B cell (primary cell): ENCODE measurements at regions not wholly inside any gene's neighbourhood (a gene's known extent, or its start where the extent isn't known, plus 50 kb on each side); places are given as distances from the start of the nearest gene placed in this dataset.
"Not testable (repeated sequence)": the region's sequence is repeated elsewhere in the genome, so short reads cannot be mapped to it uniquely, and the experiment has no call there.

ENCODE experiments used
- ATAC-seq: fragments of 200-7000 bp; cut with Tn5 transposase; one replicate; pipeline ENCODE4 v1.10.0; 2021; ENCODE audit warnings: low read depth, mild to moderate bottlenecking, moderate number of reproducible peaks, moderate library complexity
- CTCF ChIA-PET: fragments of 350-600 bp; sonication (Branson Sonifier 250); formaldehyde crosslinking; loops from one replicate; lab custom pipeline; 2021; ENCODE audit warnings: antibody characterized with exemption, inconsistent platforms; lab: Charles Lee
- POLR2A ChIA-PET: fragments of 350-600 bp; sonication (Branson Sonifier 250); formaldehyde crosslinking; loops from one replicate; lab custom pipeline; 2021; ENCODE audit warnings: antibody characterized with exemption; lab: Charles Lee
- DNase-seq: peaks from one replicate; pipeline ENCODE4 v3.0.0; 2013
- H2AFZ ChIP-seq: 2 replicates; pipeline ENCODE4 v1.6.1; 2012; ENCODE audit warnings: mild to moderate bottlenecking, low read depth, low read length; ENCODE audit not compliant: insufficient read depth, poor library complexity, severe bottlenecking
- H3K27ac ChIP-seq, 2 donors: 1 replicate in 1 of 2; 2 replicates in 1 of 2; pipeline ENCODE4 v1.5.1; 2012 to 2013; ENCODE audit warnings: low read length in 2 of 2, mild to moderate bottlenecking in 2 of 2, moderate library complexity in 1 of 2
- H3K27me3 ChIP-seq, 4 experiments: fragments of 200-600 bp in 1 of 4; sonication (generic) in 1 of 4; replicated peaks in 1 of 4; 1 replicate in 2 of 4; 2 replicates in 2 of 4; pipeline versions ENCODE4 v1.6.1 to v1.7.0; 2013 to 2016; ENCODE audit warnings: low read length in 3 of 4, mild to moderate bottlenecking in 2 of 4, mixed read lengths in 1 of 4, moderate library complexity in 1 of 4; ENCODE audit not compliant: insufficient read depth in 4 of 4, control insufficient read depth in 3 of 4; ENCODE audit errors: control extremely low read depth in 1 of 4
- H3K36me3 ChIP-seq, 2 experiments: replicated peaks in 1 of 2; 1 replicate in 1 of 2; 2 replicates in 1 of 2; pipeline versions ENCODE4 v1.6.1 to v1.7.1; 2013; ENCODE audit warnings: low read length in 1 of 2; ENCODE audit not compliant: insufficient read depth in 2 of 2, control insufficient read depth in 1 of 2; ENCODE audit errors: control extremely low read depth in 1 of 2, extremely low read depth in 1 of 2
- H3K4me1 ChIP-seq, 2 donors: fragments of 200-600 bp in 1 of 2; sonication (generic) in 1 of 2; 1 replicate in 1 of 2; 2 replicates in 1 of 2; pipeline versions ENCODE4 v1.5.1 to v1.6.1; 2013 to 2017; ENCODE audit warnings: low read length in 2 of 2; ENCODE audit not compliant: control insufficient read depth in 2 of 2, insufficient read depth in 2 of 2
- H3K4me2 ChIP-seq: replicated peaks from 2 replicates; pipeline ENCODE3; 2012; ENCODE audit warnings: mild to moderate bottlenecking, low read depth, low read length; ENCODE audit not compliant: poor library complexity, severe bottlenecking
- H3K4me3 ChIP-seq, 5 experiments: fragments of 200-600 bp in 1 of 5; sonication (generic) in 1 of 5; 1 replicate in 3 of 5; 2 replicates in 2 of 5; pipeline versions ENCODE4 v1.5.1 to v1.7.0; 2011 to 2016; ENCODE audit warnings: low read length in 4 of 5, mild to moderate bottlenecking in 4 of 5, low read depth in 2 of 5, control low read depth in 1 of 5, moderate library complexity in 1 of 5; ENCODE audit not compliant: insufficient read depth in 1 of 5; ENCODE audit errors: control extremely low read depth in 1 of 5, extremely low read depth in 1 of 5
- H3K79me2 ChIP-seq: fragments of 200-600 bp; sonication (generic); one replicate; pipeline ENCODE4 v1.6.0; 2016; ENCODE audit warnings: low read length; ENCODE audit not compliant: control insufficient read depth, insufficient read depth
- H3K9ac ChIP-seq: fragments of 200-600 bp; sonication (generic); 2 replicates; pipeline ENCODE4 v1.6.1; 2017; ENCODE audit warnings: mild to moderate bottlenecking, low read length, moderate library complexity
- H3K9me3 ChIP-seq, 3 donors: one replicate each; pipeline versions ENCODE4 v1.6.1 to v1.7.1; 2013; ENCODE audit warnings: low read length in 2 of 3; ENCODE audit not compliant: control insufficient read depth in 2 of 3, insufficient read depth in 1 of 3; ENCODE audit errors: control extremely low read depth in 1 of 3
- H4K20me1 ChIP-seq: 2 replicates; pipeline ENCODE4 v1.6.0; 2012; ENCODE audit warnings: mild to moderate bottlenecking, low read length; ENCODE audit not compliant: insufficient read depth, control insufficient read depth, poor library complexity, severe bottlenecking
- H3K27ac Mint-ChIP-seq: one replicate; pipeline ENCODE4 v1.8.0; 2021; ENCODE audit warnings: mixed read lengths
- H3K27me3 Mint-ChIP-seq: one replicate; pipeline ENCODE4 v1.8.0; 2021; ENCODE audit warnings: mixed read lengths
- H3K4me1 Mint-ChIP-seq: one replicate; pipeline ENCODE4 v1.8.0; 2021; ENCODE audit warnings: mixed read lengths
- H3K4me3 Mint-ChIP-seq: one replicate; pipeline ENCODE4 v1.8.0; 2021; ENCODE audit warnings: mixed read lengths
- H3K9me3 Mint-ChIP-seq: one replicate; pipeline ENCODE4 v1.8.0; 2022; ENCODE audit warnings: mixed read lengths; ENCODE audit not compliant: insufficient read depth
- WGBS: methylation state at CpG from one replicate; pipeline ENCODE4 v1.1.5; 2013; ENCODE audit warnings: missing lambda C conversion rate; ENCODE audit not compliant: insufficient coverage; 5-methylcytosine and 5-hydroxymethylcytosine counted together
- intact Hi-C: fragments of 100-400 bp; cut with micrococcal nuclease; formaldehyde crosslinking; loops from one replicate; pipeline ENCODE4 v1.10.0; 2022

DNA sequence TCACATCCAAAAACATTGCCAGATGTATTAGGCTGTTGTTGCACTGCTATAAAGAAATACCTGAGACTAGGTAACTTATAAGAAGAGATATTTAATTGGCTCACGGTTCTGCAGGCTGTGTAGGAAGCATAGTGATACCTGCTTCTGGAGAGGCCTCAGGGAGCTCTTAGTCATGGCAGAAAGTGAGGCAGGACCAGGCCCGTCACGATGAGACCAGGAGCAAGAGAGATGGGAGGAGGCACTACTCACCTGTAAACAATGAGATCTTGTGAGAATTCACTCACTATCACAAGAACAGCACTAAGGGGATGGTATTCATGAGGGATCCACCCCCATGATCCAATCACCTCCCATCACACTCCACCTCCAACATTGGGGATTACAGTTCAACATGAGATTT lies 81.3 kb upstream of the C1QTNF3 start:
- 100% methylated on average over 1 of the region's 3 CpGs for WGBS
- H2AFZ ChIP-seq, H3K79me2 ChIP-seq, H3K9me3 Mint-ChIP-seq, H3K4me3 ChIP-seq, intact Hi-C loops, H3K4me1 Mint-ChIP-seq, H3K4me3 Mint-ChIP-seq, H3K27ac ChIP-seq, POLR2A ChIA-PET, ATAC-seq, CTCF ChIA-PET, DNase-seq, H3K9me3 ChIP-seq, H3K4me2 ChIP-seq, H3K27me3 Mint-ChIP-seq, H3K27ac Mint-ChIP-seq, H3K9ac ChIP-seq, H3K27me3 ChIP-seq, H3K4me1 ChIP-seq, H3K36me3 ChIP-seq, H4K20me1 ChIP-seq: not testable (repeated sequence)

DNA sequence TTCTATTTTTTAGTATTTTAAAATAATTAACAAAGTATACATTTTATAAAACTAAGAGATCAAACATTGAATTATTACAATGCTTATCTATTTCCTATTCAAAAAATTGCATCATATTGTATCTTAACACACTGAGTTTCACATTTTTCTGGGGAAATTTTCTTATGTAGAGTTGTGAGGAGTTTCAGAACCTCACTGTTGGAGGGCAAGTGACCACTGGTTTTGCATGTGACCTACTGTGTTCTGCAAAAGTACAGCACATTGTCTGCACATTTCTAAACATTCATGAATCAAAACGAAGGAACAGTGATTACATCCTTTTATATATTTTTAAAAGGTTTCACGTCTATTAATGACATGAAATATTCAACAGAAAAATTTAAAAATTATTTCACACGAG lies 82.3 kb upstream of the C1QTNF3 start:
- POLR2A ChIA-PET, H3K4me3 ChIP-seq, H2AFZ ChIP-seq, H3K4me1 ChIP-seq, H3K27me3 ChIP-seq, ATAC-seq, H3K27ac Mint-ChIP-seq, H3K9me3 ChIP-seq, H3K27ac ChIP-seq, H3K4me3 Mint-ChIP-seq, DNase-seq, CTCF ChIA-PET, H3K4me2 ChIP-seq, H3K4me1 Mint-ChIP-seq, H3K27me3 Mint-ChIP-seq, H3K36me3 ChIP-seq, intact Hi-C loops, H3K9ac ChIP-seq, H3K9me3 Mint-ChIP-seq, H4K20me1 ChIP-seq, H3K79me2 ChIP-seq: not testable (repeated sequence)
- no CpG with 5 or more reads among the region's 3 CpGs for WGBS

DNA sequence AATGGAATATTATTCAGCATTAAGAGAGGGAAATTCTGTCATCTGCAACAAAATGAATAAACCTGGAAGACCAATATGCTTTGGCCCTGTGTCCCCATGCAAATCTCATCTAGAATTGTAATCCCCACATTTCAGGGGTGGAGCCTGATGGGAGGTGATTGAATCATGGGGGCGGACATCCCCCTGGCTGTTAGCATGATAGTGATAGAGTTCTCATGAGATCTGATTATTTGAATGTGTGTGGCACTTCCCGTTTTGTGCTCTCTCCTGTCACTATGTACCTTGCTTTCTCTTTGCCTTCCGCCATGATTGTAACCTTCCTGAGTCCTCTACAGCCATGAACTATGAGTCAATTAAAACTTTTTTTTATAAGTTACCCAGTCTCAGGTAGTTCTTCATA lies 83.7 kb upstream of the C1QTNF3 start:
- ATAC-seq, CTCF ChIA-PET, DNase-seq, H3K9me3 ChIP-seq, H3K27ac ChIP-seq, H3K4me3 ChIP-seq, H2AFZ ChIP-seq, H3K79me2 ChIP-seq, H3K4me2 ChIP-seq, H3K4me3 Mint-ChIP-seq, POLR2A ChIA-PET, H3K4me1 Mint-ChIP-seq, H3K4me1 ChIP-seq, H3K27me3 Mint-ChIP-seq, intact Hi-C loops, H3K9ac ChIP-seq, H3K27ac Mint-ChIP-seq, H3K9me3 Mint-ChIP-seq, H3K36me3 ChIP-seq, H4K20me1 ChIP-seq, H3K27me3 ChIP-seq: not testable (repeated sequence)
- WGBS, result no CpG with 5 or more reads among the region's 3 CpGs

DNA sequence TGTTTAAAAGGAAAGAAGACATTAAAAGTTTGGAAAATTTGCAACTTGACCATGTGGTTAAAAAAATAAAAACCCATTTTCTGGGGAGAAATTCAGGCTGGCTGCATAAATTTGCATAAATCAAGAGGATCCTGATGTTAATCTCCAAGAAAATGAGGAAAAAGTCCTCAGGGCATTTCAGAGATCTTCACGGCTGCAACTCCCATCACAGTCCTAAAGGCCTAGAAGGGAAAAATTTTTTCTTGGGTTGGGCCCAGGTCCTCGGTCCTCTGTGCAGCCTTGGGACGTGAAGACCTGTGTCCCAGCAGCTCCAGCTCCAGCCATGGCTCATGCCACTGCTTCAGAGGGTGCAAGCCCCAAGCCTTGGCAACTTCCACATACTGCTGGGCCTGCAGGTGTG lies 84.8 kb upstream of the C1QTNF3 start:
- H3K36me3 ChIP-seq, H3K4me3 ChIP-seq, H3K4me1 Mint-ChIP-seq, H3K9ac ChIP-seq, H2AFZ ChIP-seq, H3K79me2 ChIP-seq, H3K27ac ChIP-seq, POLR2A ChIA-PET, CTCF ChIA-PET, H3K27me3 Mint-ChIP-seq, H3K4me3 Mint-ChIP-seq, H3K9me3 Mint-ChIP-seq, H3K27ac Mint-ChIP-seq, ATAC-seq, DNase-seq, intact Hi-C loops, H3K9me3 ChIP-seq, H3K4me2 ChIP-seq, H3K4me1 ChIP-seq, H4K20me1 ChIP-seq, H3K27me3 ChIP-seq: not testable (repeated sequence)
- 100% methylated on average over 3 of the region's 3 CpGs for WGBS
